HCT116 (cell line): ENCODE measurements at regions not wholly inside any gene's neighbourhood (a gene's known extent, or its start where the extent isn't known, plus 50 kb on each side); places are given as distances from the start of the nearest gene placed in this dataset.

Experiments used
- ATAC-seq: fragments of 200-7000 bp; cut with Tn5 transposase; 2 replicates; pipeline ENCODE4 v1.9.1; 2020; ENCODE audit warnings: mild to moderate bottlenecking, moderate library complexity
- BruUV-seq: library from RNA; stranded (reverse); fragments of 400-500 nt; replicated peaks from 2 replicates; lab custom pipeline; 2021; lab: Mats Ljungman, UMichigan
- CTCF ChIA-PET: fragments of 300-600 bp; sonication (Branson Sonifier 250); formaldehyde crosslinking; loops from one replicate; lab custom pipeline; 2021; ENCODE audit warnings: antibody characterized with exemption; lab: Charles Lee
- POLR2A ChIA-PET: fragments of 300-600, 350-600 bp; sonication (Branson Sonifier 250); formaldehyde crosslinking; loops from one replicate; lab custom pipeline; 2021; ENCODE audit warnings: antibody characterized with exemption; lab: Charles Lee
- RAD21 ChIA-PET, 2 experiments: fragments of 300-600 bp; sonication (Branson Sonifier 250); formaldehyde crosslinking; loops; one replicate each; lab custom pipeline; 2023; ENCODE audit warnings: low total read pairs in 2 of 2; ENCODE audit not compliant: uncharacterized antibody in 2 of 2, unreplicated experiment in 2 of 2, low non-redundant PET in 1 of 2; lab: Charles Lee
- DNase-seq: peaks from one replicate; pipeline ENCODE4 v3.0.0-alpha.2; 2010; ENCODE audit warnings: low read depth, low spot score
- H2AFZ ChIP-seq: fragments of 200-600 bp; shearing (Covaris generic), sonication (generic); 2 replicates; pipeline ENCODE4 v1.6.1; 2017; ENCODE audit warnings: low read depth, mixed run types, mixed read lengths, antibody characterized with exemption, low read length; ENCODE audit not compliant: poor library complexity, severe bottlenecking
- H3K27ac ChIP-seq: 2 replicates; pipeline ENCODE4 v1.5.1; 2012; ENCODE audit warnings: low read depth, low read length
- H3K27me3 ChIP-seq: fragments of 200-600 bp; sonication (generic); 2 replicates; pipeline ENCODE4 v1.6.1; 2016; ENCODE audit warnings: mixed run types, low read length, mixed read lengths; ENCODE audit not compliant: insufficient read depth
- H3K36me3 ChIP-seq, 2 experiments: fragments of 200-500 bp in 1 of 2; fragments of 200-600 bp in 1 of 2; sonication (Bioruptor generic) in 1 of 2; sonication (generic) in 1 of 2; 2 replicates each; pipeline versions ENCODE4 v1.5.1 to v1.6.1; 2014 to 2016; ENCODE audit warnings: low read length in 2 of 2, inconsistent platforms in 1 of 2, mixed read lengths in 1 of 2, mixed run types in 1 of 2; ENCODE audit not compliant: insufficient read depth in 2 of 2, control insufficient read depth in 1 of 2
- H3K4me1 ChIP-seq, 2 experiments: fragments of 200-600 bp in 1 of 2; sonication (generic) in 1 of 2; 2 replicates each; pipeline versions ENCODE4 v1.5.1 to v1.6.1; 2012 to 2017; ENCODE audit warnings: low read length in 2 of 2, inconsistent platforms in 1 of 2, mild to moderate bottlenecking in 1 of 2, mixed read lengths in 1 of 2, mixed run types in 1 of 2, moderate library complexity in 1 of 2; ENCODE audit not compliant: insufficient read depth in 2 of 2, control insufficient read depth in 1 of 2
- H3K4me2 ChIP-seq: fragments of 200-600 bp; sonication (generic); 2 replicates; pipeline ENCODE4 v1.6.1; 2017; ENCODE audit warnings: mixed run types, low read length, mixed read lengths
- H3K4me3 ChIP-seq, 2 experiments: fragments of 200-600 bp in 1 of 2; sonication (generic) in 1 of 2; replicated peaks in 1 of 2; 2 replicates each; pipeline ENCODE4 v1.5.1; 2011 to 2016; ENCODE audit warnings: low read length in 2 of 2, control low read depth in 1 of 2, low read depth in 1 of 2, mild to moderate bottlenecking in 1 of 2, mixed read lengths in 1 of 2, mixed run types in 1 of 2
- H3K79me2 ChIP-seq: fragments of 200-600 bp; sonication (generic); 2 replicates; pipeline ENCODE4 v1.6.1; 2017; ENCODE audit warnings: mild to moderate bottlenecking, mixed run types, low read length, moderate library complexity, mixed read lengths; ENCODE audit not compliant: insufficient read depth
- H3K9ac ChIP-seq: fragments of 200-600 bp; sonication (generic); 2 replicates; pipeline ENCODE4 v1.6.1; 2016; ENCODE audit warnings: low read length, mixed read lengths
- H3K9me2 ChIP-seq: fragments of 200-600 bp; sonication (generic), shearing (Covaris generic); 2 replicates; pipeline ENCODE4 v1.6.1; 2017; ENCODE audit warnings: mixed run types, mild to moderate bottlenecking, moderate library complexity; ENCODE audit not compliant: insufficient read depth
- H3K9me3 ChIP-seq, 2 experiments: fragments of 200-500 bp in 1 of 2; fragments of 200-600 bp in 1 of 2; sonication (Bioruptor generic) in 1 of 2; sonication (generic) in 1 of 2; 2 replicates each; pipeline ENCODE4 v1.6.1; 2014 to 2017; ENCODE audit warnings: low read length in 2 of 2, mixed read lengths in 2 of 2, inconsistent platforms in 1 of 2, low read depth in 1 of 2, mild to moderate bottlenecking in 1 of 2, mixed run types in 1 of 2, moderate library complexity in 1 of 2; ENCODE audit not compliant: control insufficient read depth in 1 of 2, insufficient read depth in 1 of 2
- H4K20me1 ChIP-seq: fragments of 200-600 bp; sonication (generic), shearing (Covaris generic); 2 replicates; pipeline ENCODE4 v1.6.1; 2017; ENCODE audit warnings: mixed run types, mild to moderate bottlenecking, moderate library complexity; ENCODE audit not compliant: insufficient read depth
- ATF3 ChIP-seq: IDR thresholded peaks from 2 replicates; pipeline ENCODE4 v1.6.1; 2012
- CBX3 ChIP-seq: IDR thresholded peaks from 2 replicates; pipeline ENCODE4 v1.6.1; 2012; ENCODE audit warnings: low read depth
- CEBPB ChIP-seq: IDR thresholded peaks from 2 replicates; pipeline ENCODE4 v1.6.1; 2012; ENCODE audit warnings: low read depth
- EGR1 ChIP-seq: IDR thresholded peaks from 2 replicates; pipeline ENCODE4 v1.6.1; 2012; ENCODE audit warnings: low read depth
- FOSL1 ChIP-seq: IDR thresholded peaks from 2 replicates; pipeline ENCODE4 v1.6.1; 2012; ENCODE audit warnings: low read depth
- MAX ChIP-seq: IDR thresholded peaks from 2 replicates; pipeline ENCODE4 v1.6.1; 2012
- RAD21 ChIP-seq: IDR thresholded peaks from 2 replicates; pipeline ENCODE4 v1.6.1; 2012; ENCODE audit warnings: low read depth, mild to moderate bottlenecking
- REST ChIP-seq: IDR thresholded peaks from 2 replicates; pipeline ENCODE4 v1.6.1; 2012; ENCODE audit warnings: low read depth
- SIN3A ChIP-seq: IDR thresholded peaks from 2 replicates; pipeline ENCODE4 v1.6.1; 2012; ENCODE audit warnings: low read depth
- SRF ChIP-seq: IDR thresholded peaks from 2 replicates; pipeline ENCODE4 v1.6.1; 2012; ENCODE audit warnings: low read depth
- ZFX ChIP-seq: fragments of 450-650 bp; IDR thresholded peaks from 2 replicates; pipeline ENCODE4 v1.6.1; 2017
- ZNF274 ChIP-seq: fragments of 200-500 bp; sonication (Bioruptor generic); IDR thresholded peaks from 2 replicates; pipeline ENCODE4 v1.6.1; 2014; ENCODE audit warnings: mild to moderate bottlenecking, low read depth, low read length, inconsistent platforms
- intact Hi-C: fragments of 100-400 bp; cut with micrococcal nuclease; formaldehyde crosslinking; loops from 2 replicates; pipeline ENCODE4 v1.10.0; 2022

GRCh38 chr1:59125154-59125553 lies 171.7 kb upstream of the FGGY start:
- intact Hi-C loops = no loop called here
- H3K79me2 ChIP-seq = no peaks in the 10 kb centered on the region
- no TSS peak for BruUV-seq
- no peak overlapping the region for H3K27ac ChIP-seq
- no peaks in the 10 kb centered on the region for H3K9me2 ChIP-seq
- no peak for ATAC-seq
- CTCF ChIA-PET = no interaction called here
- RAD21 ChIA-PET = no interaction called here
- H3K27me3 ChIP-seq = no peaks in the 10 kb centered on the region
- TF ChIP-seq SRF = no peak
- TF ChIP-seq ZFX = no peak
- no peak for TF ChIP-seq ATF3
- TF ChIP-seq RAD21 = no peak
- TF ChIP-seq EGR1 = no peak
- no peak for TF ChIP-seq MAX
- TF ChIP-seq CEBPB = no peak
- TF ChIP-seq REST = no peak
- TF ChIP-seq CBX3 = no peak
- no peak for TF ChIP-seq ZNF274
- no peak for TF ChIP-seq FOSL1
- no peak for TF ChIP-seq SIN3A
- TF ChIP-seq, all 23 proteins: peak for 0
- Histone ChIP-seq H3K9me3 (no peaks in the 10 kb centered on the region), H3K4me2 (no peak overlapping the region), H2AFZ (no peak overlapping the region), H3K4me3 (no peak overlapping the region), H4K20me1 (no peaks in the 10 kb centered on the region), H3K36me3 (no peaks in the 10 kb centered on the region), H3K9ac (no peak overlapping the region), H3K4me1 (no peaks in the 10 kb centered on the region)
- POLR2A ChIA-PET = no interaction called here
- DNase-seq = no peak
